K562 (cell line): ENCODE measurements at regions not wholly inside any gene's neighbourhood (a gene's known extent, or its start where the extent isn't known, plus 50 kb on each side); places are given as distances from the start of the nearest gene placed in this dataset.

Source experiments
- ATAC-seq: fragments of 200-7000 bp; cut with Tn5 transposase; 3 replicates; pipeline ENCODE4 v1.9.1; 2020; ENCODE audit warnings: moderate library complexity
- BruUV-seq: library from RNA; stranded (reverse); fragments of 400-500 nt; replicated peaks from 2 replicates; lab custom pipeline; 2021; lab: Mats Ljungman, UMichigan
- CTCF ChIA-PET: fragments of 300-600 bp; formaldehyde crosslinking; extraction: SDS; loops from one replicate; lab custom pipeline; 2021; ENCODE audit warnings: low intra/inter-chr PET ratio; lab: Yijun Ruan, JAX
- POLR2A ChIA-PET: fragments of 300-600, 350-650 bp; sonication (Branson Sonifier 250); formaldehyde crosslinking; extraction: SDS; loops from one replicate; lab custom pipeline; 2021; ENCODE audit warnings: antibody characterized with exemption, inconsistent platforms; lab: Yijun Ruan, JAX
- DNase-seq, 4 experiments: peaks; one replicate each; pipeline versions ENCODE4 v3.0.0 to v3.0.0-alpha.2; 2011 to 2018; ENCODE audit warnings: low spot score in 3 of 4, mixed read lengths in 3 of 4; ENCODE audit errors: extremely low read depth in 1 of 4
- FAIRE-seq: peaks from 2 replicates; lab custom pipeline; 2011; peaks lifted over from hg19 to GRCh38; lab: Jason Lieb, UNC
- H2AFZ ChIP-seq: 2 replicates; pipeline ENCODE4 v1.6.0; 2011; ENCODE audit warnings: low read depth, low read length, control low read depth, inconsistent platforms
- H3K27ac ChIP-seq: fragments of 200-600 bp; 3 replicates; pipeline ENCODE4 v1.8.0; 2011; ENCODE audit warnings: low read depth, mild to moderate bottlenecking, control low read depth, inconsistent platforms, low read length, moderate library complexity, mixed read lengths; ENCODE audit errors: extremely low read depth
- H3K27me3 ChIP-seq, 2 experiments: fragments of 300-600 bp in 1 of 2; 2 replicates in 1 of 2; 3 replicates in 1 of 2; pipeline versions ENCODE4 v1.6.0 to v1.8.0; 2011; ENCODE audit warnings: inconsistent platforms in 2 of 2, low read length in 2 of 2, mild to moderate bottlenecking in 1 of 2, mixed read lengths in 1 of 2, moderate library complexity in 1 of 2; ENCODE audit not compliant: control insufficient read depth in 2 of 2, insufficient read depth in 2 of 2
- H3K36me3 ChIP-seq: fragments of 300-600 bp; 3 replicates; pipeline ENCODE4 v1.8.0; 2011; ENCODE audit warnings: mild to moderate bottlenecking, low read length, inconsistent platforms; ENCODE audit not compliant: control insufficient read depth, insufficient read depth
- H3K4me1 ChIP-seq, 2 experiments: fragments of 200-600 bp in 1 of 2; replicated peaks in 1 of 2; 2 replicates in 1 of 2; 3 replicates in 1 of 2; pipeline versions ENCODE4 v1.5.1 to v1.8.0; 2011; ENCODE audit warnings: inconsistent platforms in 2 of 2, low read length in 2 of 2, mild to moderate bottlenecking in 1 of 2, mixed read lengths in 1 of 2, moderate library complexity in 1 of 2; ENCODE audit not compliant: control insufficient read depth in 2 of 2, insufficient read depth in 2 of 2
- H3K4me2 ChIP-seq: 2 replicates; pipeline ENCODE4 v1.6.1; 2011; ENCODE audit warnings: low read length, control low read depth, inconsistent platforms, mixed read lengths; ENCODE audit not compliant: insufficient read depth
- H3K4me3 ChIP-seq: fragments of 200-600 bp; sonication (generic), shearing (Covaris generic); 2 replicates; pipeline ENCODE4 v1.5.1; 2016; ENCODE audit warnings: control low read depth, inconsistent platforms
- H3K79me2 ChIP-seq: fragments of 200-600 bp; 3 replicates; pipeline ENCODE4 v1.8.0; 2011; ENCODE audit warnings: low read length, inconsistent platforms; ENCODE audit not compliant: control insufficient read depth, insufficient read depth
- H3K9ac ChIP-seq, 2 experiments: 2 replicates each; pipeline versions ENCODE4 v1.6.0 to v1.6.1; 2011; ENCODE audit warnings: low read depth in 2 of 2, low read length in 2 of 2, control low read depth in 1 of 2, inconsistent platforms in 1 of 2, mild to moderate bottlenecking in 1 of 2, mixed read lengths in 1 of 2; ENCODE audit not compliant: insufficient read depth in 1 of 2
- H3K9me1 ChIP-seq: one replicate; pipeline ENCODE4 v1.6.0; 2011; ENCODE audit warnings: inconsistent platforms, mild to moderate bottlenecking, low read length, moderate library complexity; ENCODE audit not compliant: control insufficient read depth, insufficient read depth
- H3K9me3 ChIP-seq: replicated peaks from 2 replicates; pipeline ENCODE4 v1.5.1; 2011; ENCODE audit warnings: low read depth, low read length, inconsistent platforms; ENCODE audit not compliant: control insufficient read depth, insufficient read depth
- H4K20me1 ChIP-seq: replicated peaks from 2 replicates; pipeline ENCODE4 v1.6.1; 2011; ENCODE audit warnings: low read length, inconsistent platforms, mixed read lengths; ENCODE audit not compliant: control insufficient read depth, insufficient read depth
- CCNT2 ChIP-seq: IDR thresholded peaks from 2 replicates; pipeline ENCODE4 v1.6.1; 2011; ENCODE audit warnings: borderline replicate concordance, low read depth, mild to moderate bottlenecking, moderate library complexity, mixed read lengths, low read length; ENCODE audit not compliant: insufficient read length; ENCODE audit errors: extremely low read depth
- CTCF ChIP-seq, 3 experiments: IDR thresholded peaks in 2 of 3; conservative IDR thresholded peaks in 1 of 3; 2 replicates each; pipeline ENCODE4 v1.5.1; 2011 to 2012; ENCODE audit warnings: low read length in 3 of 3, mild to moderate bottlenecking in 3 of 3, control low read depth in 2 of 3, improper control_type of control experiment in 1 of 3, inconsistent platforms in 1 of 3, low read depth in 1 of 3, mixed read lengths in 1 of 3, moderate library complexity in 1 of 3; ENCODE audit not compliant: insufficient read depth in 2 of 3
- CTCFL ChIP-seq: IDR thresholded peaks from 2 replicates; pipeline ENCODE4 v1.6.1; 2011; ENCODE audit warnings: borderline replicate concordance, low read depth, mild to moderate bottlenecking, moderate library complexity, low read length; ENCODE audit not compliant: insufficient read depth, poor library complexity, severe bottlenecking
- KDM4B ChIP-seq, 2 experiments: fragments of 450-650 bp in 1 of 2; sonication (generic) in 1 of 2; IDR thresholded peaks; 2 replicates each; pipeline ENCODE4 v1.6.1; 2016 to 2017; ENCODE audit warnings: borderline replicate concordance in 2 of 2, antibody characterized with exemption in 1 of 2, low read depth in 1 of 2, mild to moderate bottlenecking in 1 of 2
- PATZ1 ChIP-seq: fragments of 250-450 bp; sonication (Bioruptor Pico); IDR thresholded peaks from 2 replicates; pipeline ENCODE4 v1.5.0; 2020; ENCODE audit warnings: mild to moderate bottlenecking, borderline replicate concordance
- ZC3H11A ChIP-seq: IDR thresholded peaks from 2 replicates; pipeline ENCODE4 v1.6.1; 2012; ENCODE audit warnings: low read depth, low read length, improper control_type of control experiment
- WGBS: fragments of 100-300 bp; shearing (Covaris generic); methylation state at CpG from one replicate; pipeline ENCODE4 v1.1.6; 2016; ENCODE audit warnings: low coverage, mixed read lengths; ENCODE audit not compliant: insufficient coverage; ENCODE audit errors: missing lambda C conversion rate; 5-methylcytosine and 5-hydroxymethylcytosine counted together
- in situ Hi-C: fragments of 300-500 bp; cut with MboI; formaldehyde crosslinking; loops from 4 replicates; pipeline ENCODE4 v1.15.0; 2018; ENCODE audit warnings: inconsistent platforms, mixed read lengths
- intact Hi-C: fragments of 100-400 bp; cut with micrococcal nuclease; formaldehyde crosslinking; loops from 2 replicates; pipeline ENCODE4 v1.14.2; 2022

GRCh38 chr14:106879241-106879640, 1352.9 kb downstream of the TMEM121 start (continued):
- TF ChIP-seq KDM4B (IDR thresholded peaks at IDR 0.05; ENCODE audit: borderline replicate concordance in 2 of 2, low read depth in 1 of 2) (no peak), CTCFL (peak; percentile 38)

- Histone ChIP-seq H3K27me3 (no peaks in the 10 kb centered on the region), H3K9me3 (no peaks in the 10 kb centered on the region), H3K9ac (no peak overlapping the region), H3K27ac (no peak overlapping the region), H3K4me3 (no peak overlapping the region), H2AFZ (no peak overlapping the region), H3K9me1 (no peaks in the 10 kb centered on the region), H3K36me3 (no peaks in the 10 kb centered on the region), H3K79me2 (no peaks in the 10 kb centered on the region), H3K4me1 (no peaks in the 10 kb centered on the region), H4K20me1 (no peaks in the 10 kb centered on the region), H3K4me2 (no peak overlapping the region)
- ATAC-seq (no peak), FAIRE-seq (no peak), DNase-seq (peak in 3 of 4 experiments; percentile 7 to 31 (median 21))
- intact Hi-C loops = no loop called here
- POLR2A ChIA-PET = no interaction called here
- 26% methylated on average over 6 of the region's 44 CpGs for WGBS
- CTCF ChIA-PET = no interaction called here
- no peak for TF ChIP-seq PATZ1 (CRISPR knock-in tag)
- TF ChIP-seq CCNT2 = no peak
- TF ChIP-seq CTCF (IDR thresholded peaks at IDR 0.05 in 2 of 3, conservative IDR thresholded peaks at IDR 0.05 in 1 of 3; ENCODE audit: insufficient read depth in 2 of 3, low read depth in 1 of 3, low read length in 3 of 3) = peak; percentile 30 to 97 (median 56); a peak in 4 of 6 replicates
- TF ChIP-seq ZC3H11A = no peak
- TF ChIP-seq CTCFL = peak; percentile 8
- no TSS peak for BruUV-seq
- in situ Hi-C loops = no loop called here
Measured at GRCh38 chr14:106883218-106883692, 1356.9 kb downstream of the TMEM121 start.
